ENCODE measurements at regions not wholly inside any gene's neighbourhood (a gene's known extent, or its start where the extent isn't known, plus 50 kb on each side); places are given as distances from the start of the nearest gene placed in this dataset.

GRCh38 chr2:139835101-139835500, 1054.9 kb upstream of the NXPH2 start:
- DNase-seq, result no peak

- no peak for DNase-seq
Measured at GRCh38 chr2:139828011-139828410, 1047.8 kb upstream of the NXPH2 start.

- no peak for DNase-seq
Measured at GRCh38 chr2:139825726-139826125, 1045.5 kb upstream of the NXPH2 start.

- DNase-seq, result no peak
Measured at GRCh38 chr2:139819273-139819796, 1039.1 kb upstream of the NXPH2 start.

GRCh38 chr2:139814458-139814857, 1034.3 kb upstream of the NXPH2 start:
- no peak for DNase-seq

DNA sequence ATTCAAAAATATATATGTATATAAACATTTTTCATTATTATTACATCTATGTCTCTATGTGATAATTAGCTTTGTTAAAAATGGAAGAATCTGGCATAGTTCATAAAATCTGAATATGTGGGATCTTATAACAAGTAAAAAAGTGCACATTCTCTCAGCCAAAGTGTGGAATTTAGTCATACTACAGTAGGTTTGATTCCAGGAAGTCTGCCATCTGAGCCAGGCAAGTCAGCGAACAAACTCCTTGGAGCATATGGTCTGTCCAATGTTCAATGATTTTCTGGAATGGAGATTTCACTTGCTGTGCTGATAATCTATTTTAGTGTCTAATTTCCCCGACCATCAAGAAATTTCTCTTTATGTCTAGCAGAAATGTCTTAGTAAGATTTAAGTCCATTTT, 1033.2 kb upstream of the NXPH2 start:
- DNase-seq, result no peak

- no peak for DNase-seq
Measured at GRCh38 chr2:139805441-139805840, 1025.3 kb upstream of the NXPH2 start.

GRCh38 chr2:139798391-139798790, 1018.2 kb upstream of the NXPH2 start:
- no peak for DNase-seq

- peak; percentile 6 to 34 for DNase-seq
Measured at GRCh38 chr2:139790807-139791752, 1010.9 kb upstream of the NXPH2 start.

DNA sequence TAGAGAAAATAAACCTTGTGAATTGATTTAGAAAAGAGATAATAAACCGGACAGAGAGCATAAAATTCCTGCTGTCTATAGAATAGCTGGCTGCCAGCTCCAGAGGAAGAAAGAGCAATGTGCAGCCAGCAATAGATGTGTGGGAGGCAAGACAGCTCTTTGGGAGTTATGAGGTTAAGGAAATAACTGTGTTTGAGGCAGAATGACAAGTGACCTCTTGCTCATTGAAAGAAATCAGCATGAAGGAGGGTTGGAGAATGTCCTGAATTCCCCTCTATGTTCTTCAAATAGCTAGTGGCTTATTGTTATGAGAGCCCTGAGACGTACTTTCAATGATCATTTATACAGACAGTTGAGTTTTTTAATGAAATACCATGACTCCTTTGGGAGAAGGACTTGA, 1009.9 kb upstream of the NXPH2 start:
- DNase-seq, result no peak

- DNase-seq, result no peak
Measured at GRCh38 chr2:139778732-139779131, 998.5 kb upstream of the NXPH2 start.

DNA sequence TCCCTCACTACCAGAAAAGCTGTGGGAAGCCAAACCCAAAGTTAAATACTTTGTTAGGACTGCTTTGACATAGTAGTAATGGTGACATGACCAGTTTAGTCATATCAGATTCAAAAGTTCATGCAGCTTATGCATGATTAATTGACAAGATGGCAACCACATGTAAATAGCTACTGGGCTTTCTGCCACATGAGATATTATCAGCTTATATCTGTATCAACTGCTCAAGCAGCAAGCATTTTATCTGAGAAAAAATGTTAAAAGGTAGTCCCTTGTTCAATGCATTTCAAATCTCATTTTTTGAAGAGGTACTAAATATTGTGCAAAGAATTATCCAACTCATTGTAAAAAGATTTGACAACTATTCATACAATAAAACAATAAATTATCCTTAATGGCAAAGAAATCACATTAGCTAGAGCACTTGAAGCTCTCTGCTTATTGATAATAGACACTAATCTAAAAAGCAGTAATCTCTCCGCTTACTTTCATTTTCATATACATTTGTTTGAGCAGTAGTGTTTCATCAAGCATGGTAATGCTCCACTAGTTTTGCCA, 993.6 kb upstream of the NXPH2 start:
- DNase-seq, result no peak

DNA sequence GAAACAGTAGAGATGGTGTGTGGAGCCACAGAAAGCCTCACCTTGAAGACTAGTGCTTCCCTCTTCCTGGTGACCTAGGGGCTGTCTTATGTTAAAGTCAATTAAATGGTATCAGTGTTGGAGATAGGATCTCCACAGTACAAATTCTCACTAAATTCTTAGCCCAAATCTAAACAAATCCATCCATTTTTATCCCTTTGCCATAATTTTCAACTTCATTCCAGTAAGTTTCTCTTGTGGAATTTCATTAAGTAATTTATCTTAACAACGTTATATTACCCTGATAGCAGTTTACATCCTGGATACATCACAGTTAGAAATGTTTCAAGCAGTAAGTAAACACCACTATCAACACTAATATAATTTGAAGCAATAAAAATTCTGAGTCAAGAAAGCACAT, 989.4 kb upstream of the NXPH2 start:
- no peak for DNase-seq

DNA sequence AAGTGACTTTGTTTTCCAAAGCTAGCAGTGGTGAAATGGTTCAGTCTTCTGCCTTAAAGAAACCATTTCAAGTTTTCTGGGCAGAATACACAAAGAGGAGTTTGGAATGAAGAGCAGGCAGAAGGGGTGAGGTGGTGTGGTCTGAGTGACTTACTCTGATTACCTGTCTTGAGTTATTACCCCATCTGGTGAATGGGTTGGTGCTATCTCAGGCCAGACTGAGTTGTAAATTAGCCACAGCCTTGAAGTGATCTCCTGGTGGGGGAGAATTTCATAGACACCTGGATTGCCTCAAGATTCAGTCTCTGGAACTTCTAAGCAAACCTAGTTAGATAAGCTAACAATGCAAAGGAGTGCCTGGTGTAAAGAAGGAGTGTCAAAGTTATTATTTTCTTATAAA, 983.5 kb upstream of the NXPH2 start:
- no peak for DNase-seq

DNA sequence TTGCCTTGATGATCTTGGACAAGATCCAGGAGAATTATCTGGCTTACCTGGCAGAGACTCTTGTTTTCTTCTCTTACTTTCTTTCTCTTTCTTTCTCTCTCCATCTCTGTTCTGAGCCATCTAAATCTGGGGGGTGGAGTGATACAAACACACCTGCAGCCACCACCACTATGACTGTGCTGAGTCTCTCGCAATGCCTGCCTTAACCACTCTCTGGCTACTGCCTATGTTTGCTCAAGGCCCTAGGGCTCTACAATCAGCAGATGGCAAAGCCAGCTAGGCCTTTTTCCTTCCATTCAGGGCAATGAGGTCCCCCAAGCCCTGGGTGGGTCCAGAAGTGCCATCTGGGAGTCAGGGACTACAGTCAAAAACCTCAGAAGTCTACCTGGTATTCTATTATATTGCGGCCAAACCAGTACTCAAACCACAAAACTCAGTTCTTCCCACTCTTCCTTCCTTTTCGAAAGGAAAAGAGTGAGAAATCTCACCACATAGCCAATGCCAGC, 978.9 kb upstream of the NXPH2 start:
- DNase-seq, result no peak

GRCh38 chr2:139746901-139747300, 966.7 kb upstream of the NXPH2 start:
- DNase-seq, result no peak

GRCh38 chr2:139744273-139744672, 964.1 kb upstream of the NXPH2 start:
- DNase-seq, result no peak

- no peak for DNase-seq
Measured at GRCh38 chr2:139742216-139743172, 962.3 kb upstream of the NXPH2 start.

- no peak for DNase-seq
Measured at GRCh38 chr2:139737659-139738058, 957.5 kb upstream of the NXPH2 start.

- no peak for DNase-seq
Measured at GRCh38 chr2:139730197-139730596, 950.0 kb upstream of the NXPH2 start.

DNA sequence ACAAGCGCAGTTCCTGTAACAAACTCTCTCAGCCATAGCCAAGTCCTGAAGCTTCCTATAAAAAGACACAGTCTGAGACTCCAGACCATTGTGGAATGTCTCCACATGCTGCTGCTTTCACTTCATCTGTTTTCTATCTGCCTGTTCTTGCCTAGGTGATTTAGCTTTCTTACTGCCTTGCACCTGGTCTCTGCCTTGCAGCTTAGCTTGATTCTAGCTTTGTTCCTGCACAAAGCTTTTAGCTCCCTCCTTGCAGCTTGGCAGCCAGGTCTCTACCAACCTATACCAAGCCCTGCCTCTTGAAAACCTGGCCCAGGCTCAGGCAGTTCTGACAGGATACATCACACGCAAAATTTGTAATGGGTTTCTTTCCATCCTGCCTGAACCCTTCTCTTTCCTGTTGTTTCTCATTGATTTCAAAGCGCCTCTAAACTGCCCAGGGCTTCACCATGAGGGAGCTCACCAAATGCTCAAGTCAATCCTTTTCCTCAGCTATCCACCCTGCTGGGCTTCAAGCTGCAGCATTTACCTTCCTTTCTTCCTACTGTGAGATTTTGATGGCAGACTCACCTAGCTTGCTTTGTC, 941.3 kb upstream of the NXPH2 start:
- DNase-seq, result no peak
